Astrocyte of the cerebellum (primary cell): ENCODE measurements at regions not wholly inside any gene's neighbourhood (a gene's known extent, or its start where the extent isn't known, plus 50 kb on each side); places are given as distances from the start of the nearest gene placed in this dataset.

Experiments used
- DNase-seq: peaks from one replicate; pipeline ENCODE4 v3.0.0-alpha.2; 2011; ENCODE audit warnings: low read depth
- H3K4me3 ChIP-seq: 2 replicates; pipeline ENCODE4 v1.5.1; 2011; ENCODE audit warnings: mild to moderate bottlenecking, low read depth, low read length, moderate library complexity
- in situ Hi-C: cut with HindIII; loops from 2 replicates; pipeline ENCODE4 v1.10.0; 2017; ENCODE audit warnings: low sequenced_read_pairs
- TF ChIP-seq, protein P1 (sequence below): IDR thresholded peaks from 2 replicates; pipeline ENCODE4 v1.5.1; 2012; ENCODE audit warnings: low read length, low read depth, moderate library complexity, mild to moderate bottlenecking; ENCODE audit errors: missing control alignments

DNA sequence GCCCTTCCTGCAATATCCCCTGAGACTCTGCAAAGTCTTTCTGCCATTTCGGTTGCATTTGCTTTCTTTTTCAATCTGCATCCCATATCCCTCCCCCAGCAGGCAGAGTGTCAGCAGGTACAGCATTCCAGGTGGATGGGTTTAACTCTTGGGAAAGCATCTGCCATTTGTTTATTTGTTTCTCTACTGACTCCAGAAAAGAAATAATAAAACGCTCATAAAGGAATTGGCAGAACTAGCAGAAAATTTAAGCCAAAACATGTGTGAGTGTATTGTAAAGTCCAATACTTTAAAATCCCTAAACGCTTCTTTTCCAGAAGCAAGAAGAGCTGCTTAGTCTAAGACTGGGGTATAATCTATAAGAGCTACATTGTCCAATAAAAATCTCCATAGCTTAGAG is 393.8 kb downstream of the TNS3 start:
- no peak overlapping the region for H3K4me3 ChIP-seq
- no peak for DNase-seq
- in situ Hi-C loops: loop anchor here (10.0 kb wide), 1 partner anchor 833 kb away; no protein-coding TSS in a partner anchor
- TF ChIP-seq, protein P1, sequence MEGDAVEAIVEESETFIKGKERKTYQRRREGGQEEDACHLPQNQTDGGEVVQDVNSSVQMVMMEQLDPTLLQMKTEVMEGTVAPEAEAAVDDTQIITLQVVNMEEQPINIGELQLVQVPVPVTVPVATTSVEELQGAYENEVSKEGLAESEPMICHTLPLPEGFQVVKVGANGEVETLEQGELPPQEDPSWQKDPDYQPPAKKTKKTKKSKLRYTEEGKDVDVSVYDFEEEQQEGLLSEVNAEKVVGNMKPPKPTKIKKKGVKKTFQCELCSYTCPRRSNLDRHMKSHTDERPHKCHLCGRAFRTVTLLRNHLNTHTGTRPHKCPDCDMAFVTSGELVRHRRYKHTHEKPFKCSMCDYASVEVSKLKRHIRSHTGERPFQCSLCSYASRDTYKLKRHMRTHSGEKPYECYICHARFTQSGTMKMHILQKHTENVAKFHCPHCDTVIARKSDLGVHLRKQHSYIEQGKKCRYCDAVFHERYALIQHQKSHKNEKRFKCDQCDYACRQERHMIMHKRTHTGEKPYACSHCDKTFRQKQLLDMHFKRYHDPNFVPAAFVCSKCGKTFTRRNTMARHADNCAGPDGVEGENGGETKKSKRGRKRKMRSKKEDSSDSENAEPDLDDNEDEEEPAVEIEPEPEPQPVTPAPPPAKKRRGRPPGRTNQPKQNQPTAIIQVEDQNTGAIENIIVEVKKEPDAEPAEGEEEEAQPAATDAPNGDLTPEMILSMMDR: no peak

DNA sequence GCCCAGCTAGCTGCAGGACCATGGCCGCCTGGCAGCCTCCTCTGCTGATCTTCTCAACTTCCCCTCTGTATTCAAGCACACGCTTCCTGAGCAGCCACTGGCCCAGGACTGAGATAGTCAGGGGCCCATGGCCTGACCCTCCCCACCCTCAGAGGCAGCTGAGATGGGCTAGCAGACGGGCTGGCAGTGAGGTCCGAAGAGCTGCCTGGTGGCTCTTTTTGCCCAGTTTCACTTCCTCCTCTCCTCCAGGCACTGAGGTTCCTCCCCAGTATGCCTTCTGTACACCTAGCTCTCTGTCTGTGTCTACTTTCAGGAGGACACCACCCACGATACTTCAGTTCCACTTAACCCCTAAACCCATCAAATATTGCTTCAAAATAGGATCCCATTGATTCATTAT is 395.6 kb downstream of the TNS3 start:
- TF ChIP-seq, protein P1: no peak
- DNase-seq: no peak
- in situ Hi-C loops: loop anchor here (10.0 kb wide), 1 partner anchor 832 kb away; no protein-coding TSS in a partner anchor
- no peak overlapping the region for H3K4me3 ChIP-seq

DNA sequence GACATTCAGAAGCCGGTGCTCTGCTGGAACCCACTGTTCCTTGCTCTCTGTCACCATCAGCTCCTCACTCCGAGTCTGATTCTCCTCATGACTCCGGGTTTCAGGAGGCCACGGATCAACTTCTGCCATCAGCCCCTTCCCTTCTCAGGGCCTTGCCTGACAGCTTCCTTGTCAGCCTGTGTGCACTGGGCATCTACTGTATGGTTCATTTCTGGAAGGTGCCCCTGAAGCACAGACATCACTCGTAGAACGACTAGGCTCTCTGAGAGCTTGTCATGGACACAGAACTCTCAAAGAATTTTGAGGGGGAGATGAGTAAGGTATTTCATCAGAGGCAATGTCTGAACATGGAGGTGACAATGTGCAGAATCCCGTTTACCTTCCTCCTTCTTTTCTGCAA is 396.1 kb downstream of the TNS3 start:
- DNase-seq: no peak
- TF ChIP-seq, protein P1: no peak
- in situ Hi-C loops: loop anchor here (10.0 kb wide), 1 partner anchor 831 kb away; no protein-coding TSS in a partner anchor
- H3K4me3 ChIP-seq: no peak overlapping the region

DNA sequence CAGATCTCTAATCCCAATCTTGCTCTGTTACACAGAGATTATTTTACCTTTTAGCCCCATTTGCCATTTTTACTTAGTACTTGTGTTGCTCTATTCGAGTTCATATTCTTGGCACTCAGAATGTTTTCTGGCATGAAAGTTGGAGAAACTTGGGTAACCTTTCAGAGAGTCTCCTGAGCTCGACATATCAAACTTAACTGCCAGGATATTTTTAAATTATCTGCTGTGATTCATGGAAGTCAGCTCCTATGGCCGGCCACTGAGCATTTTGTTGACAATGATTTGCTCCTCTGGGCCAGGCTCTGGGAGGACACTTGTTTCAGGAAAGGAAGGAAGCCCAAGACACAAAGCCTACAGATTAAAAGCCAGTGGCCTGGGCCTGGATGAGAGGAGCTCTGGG is 396.7 kb downstream of the TNS3 start:
- in situ Hi-C loops: loop anchor here (10.0 kb wide), 1 partner anchor 830 kb away; no protein-coding TSS in a partner anchor
- DNase-seq: no peak
- TF ChIP-seq, protein P1: no peak
- H3K4me3 ChIP-seq: no peak overlapping the region

DNA sequence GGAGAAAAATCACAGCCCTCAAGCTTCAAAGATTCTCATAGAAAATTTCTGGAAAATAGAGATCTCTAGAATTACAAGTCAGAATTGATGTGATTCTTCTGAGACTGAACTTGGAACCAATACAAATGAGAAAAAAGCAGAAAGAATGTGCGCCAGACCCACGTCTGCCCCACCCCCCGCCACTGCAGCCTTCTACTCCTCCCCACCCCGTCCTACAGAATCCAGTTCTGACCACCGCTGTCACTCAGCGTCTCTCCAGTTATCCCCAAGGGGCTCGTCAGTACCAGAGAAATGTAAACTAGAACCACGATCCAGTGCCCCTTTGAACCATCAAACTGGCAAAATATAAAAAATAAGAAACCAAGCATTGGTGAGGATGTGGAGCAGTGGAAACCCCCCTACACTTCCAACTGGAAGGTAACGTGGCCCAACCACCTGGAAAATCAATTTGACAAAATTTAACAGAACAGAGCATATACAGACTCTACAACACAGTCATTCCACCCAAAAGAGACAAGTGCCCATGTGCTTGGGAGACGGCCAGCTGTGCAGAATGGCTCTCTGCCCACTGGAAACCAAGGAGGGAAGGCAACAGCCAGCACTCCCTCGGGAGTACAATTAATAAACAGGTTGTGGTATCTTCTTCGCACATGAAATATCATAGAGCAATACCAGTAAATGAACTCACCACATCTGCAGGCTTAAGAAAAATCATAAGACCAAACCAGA is 397.9 kb downstream of the TNS3 start:
- TF ChIP-seq, protein P1: no peak
- H3K4me3 ChIP-seq: no peak overlapping the region
- DNase-seq: no peak
- in situ Hi-C loops: loop anchor here (10.0 kb wide), 1 partner anchor 829 kb away; no protein-coding TSS in a partner anchor

DNA sequence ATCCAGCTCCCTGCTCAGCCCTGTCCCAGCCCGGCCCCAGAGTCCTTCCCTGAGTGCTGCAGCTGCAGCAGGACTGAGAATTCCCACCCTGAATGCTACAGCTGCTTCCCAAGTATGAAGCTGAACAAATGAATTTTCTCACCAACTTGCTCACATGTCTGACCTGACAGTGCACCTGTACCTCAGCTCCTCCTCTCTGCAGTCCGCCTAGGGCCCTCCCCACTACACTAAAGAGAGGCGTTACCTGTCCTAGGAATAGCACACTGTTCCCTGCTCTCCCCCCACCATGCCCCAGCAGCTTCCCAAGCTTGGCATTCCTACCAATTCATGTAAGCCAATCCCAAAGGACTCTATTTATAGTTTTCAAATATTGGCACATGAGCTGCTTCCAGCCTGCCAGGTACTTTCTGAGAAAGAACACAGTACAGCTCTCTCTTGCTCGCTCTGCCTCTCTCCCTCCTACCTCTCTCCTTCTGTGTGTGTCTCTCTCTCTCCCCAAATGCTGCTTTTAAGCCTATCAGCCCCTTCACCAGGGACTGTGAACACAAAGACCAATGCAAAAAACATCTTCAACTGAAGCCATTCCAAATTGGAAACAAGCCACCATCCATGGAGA is 400.1 kb downstream of the TNS3 start:
- no peak overlapping the region for H3K4me3 ChIP-seq
- TF ChIP-seq, protein P1: no peak
- no peak for DNase-seq
- in situ Hi-C loops: loop anchor here (10.0 kb wide), 1 partner anchor 827 kb away; no protein-coding TSS in a partner anchor
